Ovary (tissue), 7 donors: ENCODE measurements at regions not wholly inside any gene's neighbourhood (a gene's known extent, or its start where the extent isn't known, plus 50 kb on each side); places are given as distances from the start of the nearest gene placed in this dataset.
"Not testable (repeated sequence)": the region's sequence is repeated elsewhere in the genome, so short reads cannot be mapped to it uniquely, and the experiment has no call there.

Experiments
- DNase-seq, 5 donors: peaks; one replicate each; pipeline ENCODE4 v3.0.0-alpha.2; 2019 to 2020
- H3K27ac ChIP-seq, 2 donors: fragments of 200-600 bp; one replicate each; pipeline versions ENCODE4 v1.5.1 to v1.8.0; 2019 to 2022
- H3K27me3 ChIP-seq: fragments of 200-600 bp; one replicate; pipeline ENCODE4 v1.8.0; 2022
- H3K36me3 ChIP-seq: fragments of 200-600 bp; sonication (generic); one replicate; pipeline ENCODE4 v1.5.1; 2019
- H3K4me1 ChIP-seq: one replicate; pipeline ENCODE4 v1.8.1; 2013; ENCODE audit warnings: mild to moderate bottlenecking, moderate library complexity; ENCODE audit not compliant: insufficient read depth
- H3K4me3 ChIP-seq: fragments of 200-600 bp; sonication (generic); one replicate; pipeline ENCODE4 v1.5.1; 2017
- H3K9me3 ChIP-seq, 2 donors: fragments of 200-600 bp in 1 of 2; sonication (generic) in 1 of 2; one replicate each; pipeline versions ENCODE4 v1.5.1 to v1.8.1; 2013 to 2019; ENCODE audit warnings: mild to moderate bottlenecking in 1 of 2, moderate library complexity in 1 of 2
- CTCF ChIP-seq, 3 donors: fragments of 450-650 bp in 2 of 3; fragments of 200-600 bp in 1 of 3; IDR thresholded peaks; one replicate each; pipeline versions ENCODE4 v1.5.1 to v1.8.0; 2016 to 2022; ENCODE audit warnings: antibody characterized with exemption in 3 of 3, mild to moderate bottlenecking in 1 of 3
- EP300 ChIP-seq: sonication (generic); formaldehyde crosslinking; IDR thresholded peaks from one replicate; pipeline ENCODE4 v1.6.1; 2017; ENCODE audit warnings: antibody characterized with exemption
- POLR2A ChIP-seq: fragments of 450-650 bp; IDR thresholded peaks from one replicate; pipeline ENCODE4 v1.6.1; 2017; ENCODE audit warnings: antibody characterized with exemption, mild to moderate bottlenecking, moderate library complexity
- WGBS, 3 donors: extraction: QIAGEN DNeasy Blood & Tissue Kit in 1 of 3; methylation state at CpG; one replicate each; pipeline versions ENCODE4 v1.1.5 to v1.1.7; 2013 to 2017; 5-methylcytosine and 5-hydroxymethylcytosine counted together
- intact Hi-C, 4 donors: fragments of 100-400 bp; cut with DNase I; formaldehyde crosslinking; loops; one replicate each; pipeline versions ENCODE4 v1.11.0 to v1.15.1; 2022 to 2023
- donor health status: DM: no; HTN: no; CAD: no; lungs with moderate emphysema.
- donor health status: DM: no; HTN: no; CAD: no.
- donor health status: Bipolar disorder and iron deficiency.
- donor health status: DM: no; HTN: no; CAD: no.
- donor health status: DM: yes; HTN: yes; CAD: no.

GRCh38 chr1:22208268-22208972 lies 65.5 kb upstream of the WNT4 start:
- Histone ChIP-seq H3K4me3 (no peak overlapping the region), H3K27me3 (no peaks in the 10 kb centered on the region), H3K9me3 (no peaks in the 10 kb centered on the region), H3K36me3 (no peaks in the 10 kb centered on the region), H3K4me1 (no peaks in the 10 kb centered on the region), H3K27ac (no peak overlapping the region)
- DNase-seq, result no peak
- intact Hi-C loops, result no loop called here
- 66 to 71% (median 67%) methylated on average over 21 of the region's 21 CpGs for WGBS, 3 donors
- TF ChIP-seq CTCF (IDR thresholded peaks at IDR 0.05), result no peak
- TF ChIP-seq POLR2A, result no peak
- no peak for TF ChIP-seq EP300

- Histone ChIP-seq H3K9me3 (no peaks in the 10 kb centered on the region), H3K27me3 (no peaks in the 10 kb centered on the region), H3K27ac (no peak overlapping the region), H3K4me3 (no peak overlapping the region), H3K36me3 (no peaks in the 10 kb centered on the region), H3K4me1 (no peaks in the 10 kb centered on the region)
- intact Hi-C loops, result no loop called here
- WGBS, 3 donors, result 83 to 86% (median 84%) methylated on average over 16 of the region's 16 CpGs
- no peak for DNase-seq
- TF ChIP-seq EP300, result no peak
- TF ChIP-seq POLR2A, result no peak
- no peak for TF ChIP-seq CTCF (IDR thresholded peaks at IDR 0.05)
These were observed 66.1 kb upstream of the WNT4 start for GRCh38 chr1:22208973-22209378.

- no peak overlapping the region for H3K4me3 ChIP-seq
- no peak for TF ChIP-seq CTCF (IDR thresholded peaks at IDR 0.05)
- no peak for TF ChIP-seq EP300
- no peak for TF ChIP-seq POLR2A
- no peaks in the 10 kb centered on the region for H3K36me3 ChIP-seq
- 63 to 73% (median 64%) methylated on average over 12 of the region's 12 CpGs for WGBS, 3 donors
- H3K4me1 ChIP-seq, result no peaks in the 10 kb centered on the region
- intact Hi-C loops, result no loop called here
- DNase-seq, result no peak
- no peak overlapping the region for H3K27ac ChIP-seq
- no peaks in the 10 kb centered on the region for H3K27me3 ChIP-seq
- no peaks in the 10 kb centered on the region for H3K9me3 ChIP-seq
These were observed 67.3 kb upstream of the WNT4 start for GRCh38 chr1:22210176-22210575.

- Histone ChIP-seq H3K9me3 (no peaks in the 10 kb centered on the region), H3K4me1 (no peaks in the 10 kb centered on the region), H3K27ac (no peak overlapping the region), H3K36me3 (no peaks in the 10 kb centered on the region), H3K27me3 (no peaks in the 10 kb centered on the region), H3K4me3 (no peak overlapping the region)
- WGBS, 3 donors, result 44 to 53% (median 46%) methylated on average over 7 of the region's 7 CpGs
- intact Hi-C loops, result no loop called here
- TF ChIP-seq EP300 (no peak), POLR2A (no peak), CTCF (IDR thresholded peaks at IDR 0.05) (no peak)
- DNase-seq, result no peak
These were observed 67.7 kb upstream of the WNT4 start for GRCh38 chr1:22210636-22211035.

GRCh38 chr1:22211459-22211858 lies 68.6 kb upstream of the WNT4 start:
- H3K4me1 ChIP-seq, H3K9me3 ChIP-seq, H3K27ac ChIP-seq, DNase-seq, H3K27me3 ChIP-seq, H3K4me3 ChIP-seq, intact Hi-C loops, H3K36me3 ChIP-seq: not testable (repeated sequence)
- 81 to 93% (median 89%) methylated on average over 6 of the region's 6 CpGs for WGBS, 3 donors
